HG02623 (cell line): ENCODE measurements at regions not wholly inside any gene's neighbourhood (a gene's known extent, or its start where the extent isn't known, plus 50 kb on each side); places are given as distances from the start of the nearest gene placed in this dataset.
"Not testable (repeated sequence)": the region's sequence is repeated elsewhere in the genome, so short reads cannot be mapped to it uniquely, and the experiment has no call there.

Experiments
- ATAC-seq: cut with Tn5 transposase; IDR thresholded peaks from one replicate; pipeline ENCODE4 v1.9.1; 2021; ENCODE audit warnings: moderate library complexity; ENCODE audit not compliant: unreplicated experiment

DNA sequence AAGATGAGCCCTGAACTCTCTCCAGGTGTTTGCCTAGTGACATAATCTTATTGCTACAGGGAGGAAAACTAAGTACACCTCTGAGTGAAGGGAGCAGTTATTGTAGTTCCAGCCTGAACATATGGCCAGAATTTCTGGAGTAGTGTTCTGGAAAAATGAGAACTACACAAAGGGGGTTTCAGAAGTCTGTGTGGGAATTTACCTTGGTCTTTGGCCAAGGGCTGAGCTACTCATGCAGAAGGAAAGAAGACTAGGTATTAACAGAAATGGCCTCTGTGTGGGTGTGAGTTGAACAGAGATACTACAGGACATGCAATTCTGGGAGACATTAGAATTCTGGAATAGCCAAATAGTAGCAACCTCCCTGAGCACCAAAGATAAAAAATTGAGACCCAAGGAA lies 1009.7 kb upstream of the GJE1 start:
- no peak for ATAC-seq

DNA sequence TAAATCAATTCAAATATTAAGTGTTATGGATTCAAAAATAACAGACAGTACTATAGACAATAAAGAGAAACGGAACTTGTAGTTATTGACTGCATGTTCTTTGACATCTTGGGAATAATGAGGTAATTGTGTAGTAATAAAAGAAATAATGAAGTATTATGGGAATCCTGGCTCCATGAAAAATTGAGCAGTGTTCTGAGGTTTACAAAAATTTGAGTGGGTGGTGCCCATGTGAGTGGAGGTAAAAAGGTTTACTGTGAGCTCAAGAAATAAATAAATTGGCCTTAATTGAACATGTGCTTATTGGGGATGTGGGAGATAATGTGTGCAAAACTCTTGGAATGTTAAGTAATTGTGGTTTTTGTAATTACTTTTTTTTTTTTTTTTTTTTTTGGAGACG lies 1013.7 kb upstream of the GJE1 start:
- ATAC-seq = no peak

DNA sequence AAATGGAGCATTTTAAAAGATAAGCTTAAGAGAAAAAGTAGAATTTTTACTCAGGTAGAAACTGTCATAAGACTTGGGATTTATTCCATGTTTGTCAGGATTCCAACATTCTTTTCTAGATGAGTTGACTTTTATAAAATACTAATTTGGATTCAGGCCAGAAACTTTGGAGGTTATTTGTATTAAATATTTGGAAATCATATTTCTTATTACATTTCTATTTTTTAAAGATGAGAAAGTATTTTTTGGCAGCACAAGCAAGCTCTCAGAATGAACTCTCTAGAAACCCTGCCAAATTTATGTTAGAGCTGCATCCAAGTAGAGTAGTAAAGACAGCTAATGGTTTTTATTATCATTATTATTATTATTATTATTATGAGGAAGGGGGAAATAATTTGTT lies 1014.9 kb upstream of the GJE1 start:
- no peak for ATAC-seq

DNA sequence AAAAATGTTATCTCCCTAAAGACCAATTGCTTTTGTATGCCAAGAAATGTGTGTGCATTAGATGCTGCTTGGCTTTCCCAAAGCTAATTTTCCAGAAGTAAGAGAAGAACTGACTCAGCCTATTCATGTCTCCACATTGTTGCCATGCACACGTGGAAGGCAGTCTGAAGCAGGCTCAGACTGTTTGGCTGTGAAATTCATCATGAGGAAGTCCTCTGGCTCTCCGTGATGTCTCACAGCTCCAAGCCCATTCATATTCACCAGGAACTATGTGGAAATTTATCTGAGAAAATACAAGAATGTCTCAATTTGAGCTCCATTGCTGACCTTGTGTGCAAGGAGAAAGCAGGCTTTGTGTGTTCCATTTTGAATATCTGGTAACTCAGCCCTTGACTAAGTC lies 1022.2 kb upstream of the GJE1 start:
- no peak for ATAC-seq

DNA sequence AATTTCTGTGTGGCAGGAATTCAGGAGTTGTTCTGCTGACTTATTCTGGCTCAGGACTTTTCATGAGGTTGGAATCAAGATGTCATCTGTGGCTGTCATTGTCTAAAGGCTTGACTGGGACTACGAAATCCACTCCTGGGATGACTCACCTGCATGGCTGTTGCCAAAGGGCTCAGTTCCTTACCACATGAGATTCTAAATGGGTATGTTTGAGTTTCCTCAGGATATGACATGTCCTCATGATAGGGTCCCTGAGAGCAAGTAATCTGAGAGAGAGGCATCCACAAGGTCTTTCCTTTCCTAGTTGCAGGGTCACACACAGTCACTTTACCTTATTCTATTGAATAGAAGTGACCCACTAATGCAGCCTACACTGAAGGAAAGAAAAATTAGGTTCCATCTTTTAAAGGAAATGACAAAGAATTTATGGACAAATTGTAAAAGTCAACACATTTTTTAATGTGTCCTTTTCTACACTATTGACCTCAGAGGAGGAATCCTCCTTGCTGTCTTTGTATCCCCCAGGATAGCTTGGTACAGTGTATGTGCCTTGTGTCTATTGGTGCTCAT lies 1025.0 kb upstream of the GJE1 start:
- no peak for ATAC-seq

DNA sequence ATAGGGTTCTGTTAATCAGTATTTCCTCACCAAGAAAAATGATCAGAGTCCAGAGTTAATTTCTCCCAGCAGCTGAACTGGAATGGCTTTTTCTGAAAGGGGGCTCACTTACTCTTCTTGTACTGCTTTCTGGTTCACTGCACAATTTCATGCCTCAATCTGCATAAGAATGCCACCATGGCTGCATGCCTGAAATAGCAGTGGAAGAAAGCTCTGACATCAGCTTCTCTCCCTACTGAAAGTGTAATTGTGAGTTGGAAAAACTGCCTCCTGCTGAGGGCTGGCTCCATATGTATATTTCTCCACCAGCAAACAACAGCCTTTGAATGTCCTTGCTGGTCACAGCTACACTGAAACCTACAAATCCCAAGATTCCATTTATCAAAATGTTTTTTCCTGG lies 1027.2 kb upstream of the GJE1 start:
- ATAC-seq = no peak

DNA sequence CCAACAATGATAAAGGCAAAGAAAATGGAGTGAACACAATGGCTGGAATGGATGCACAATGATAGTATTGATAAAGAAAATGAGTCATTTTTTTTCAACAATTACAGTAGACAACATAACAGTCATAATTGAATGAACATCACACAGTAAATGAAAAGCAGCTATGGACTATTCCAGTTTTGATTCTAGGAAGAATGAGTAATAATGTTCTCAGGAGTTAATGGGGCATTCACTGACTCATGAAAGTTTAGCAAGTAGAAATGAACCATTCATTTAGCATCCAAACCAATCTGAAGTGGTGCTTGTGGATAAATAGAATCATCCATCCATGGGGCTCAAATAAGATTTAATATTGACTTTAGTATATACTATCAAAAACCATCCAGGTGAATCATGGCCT lies 1029.5 kb upstream of the GJE1 start:
- no peak for ATAC-seq

DNA sequence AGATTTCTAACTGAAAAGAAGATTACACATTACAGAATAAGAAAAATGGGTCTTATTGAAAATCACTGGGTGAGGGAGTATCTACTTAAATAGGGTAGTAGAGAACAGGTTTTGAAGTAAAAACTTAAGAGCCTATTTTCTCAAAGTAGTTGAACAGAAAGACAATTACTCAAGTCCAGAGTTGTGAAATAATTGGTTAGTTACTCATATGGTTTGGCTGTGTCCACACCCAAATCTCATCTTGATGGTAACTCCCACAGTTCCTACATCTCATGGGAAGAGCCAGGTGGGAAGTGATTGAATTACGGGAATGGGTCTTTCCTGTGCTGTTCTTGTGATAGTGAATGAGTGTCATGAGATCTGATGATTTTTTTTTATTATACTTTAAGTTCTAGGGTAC lies 1035.3 kb upstream of the GJE1 start:
- no peak for ATAC-seq

DNA sequence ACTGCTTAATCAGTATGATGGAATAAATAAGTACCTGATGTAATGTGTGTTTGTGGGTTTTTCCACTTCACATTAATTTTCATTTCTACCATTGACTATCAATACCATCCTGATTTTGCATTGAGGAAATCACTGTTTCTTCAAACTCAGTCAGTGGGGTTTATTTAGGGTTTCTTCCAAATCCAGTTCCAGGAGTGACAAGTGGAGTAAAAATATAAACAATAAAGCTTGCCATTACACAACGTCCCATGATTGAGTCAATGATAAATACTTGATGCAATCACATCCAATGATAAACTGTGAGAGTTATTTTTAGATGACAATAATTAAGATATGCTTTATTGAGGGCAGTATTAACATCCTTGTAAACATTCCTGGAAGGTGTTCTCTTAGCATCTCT lies 1037.4 kb upstream of the GJE1 start:
- no peak for ATAC-seq

DNA sequence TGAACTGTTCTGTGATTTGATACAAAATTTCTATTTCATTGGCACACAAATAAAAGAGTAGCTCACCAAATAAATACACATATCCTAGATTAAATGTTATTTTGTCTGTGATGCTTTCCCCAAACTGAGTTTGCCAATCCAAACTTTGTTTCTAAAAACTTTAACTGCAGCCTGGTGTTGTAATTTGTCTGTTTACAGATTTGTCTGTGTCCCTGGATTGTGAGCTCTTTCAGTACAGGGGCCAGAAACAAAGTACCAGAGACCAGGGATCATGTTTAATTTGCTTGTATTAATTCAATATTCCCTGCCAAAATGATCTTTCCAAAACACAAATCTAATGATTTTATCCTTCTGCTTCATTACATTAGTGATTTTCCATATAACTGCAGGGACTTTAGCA lies 1044.6 kb upstream of the GJE1 start:
- no peak for ATAC-seq

DNA sequence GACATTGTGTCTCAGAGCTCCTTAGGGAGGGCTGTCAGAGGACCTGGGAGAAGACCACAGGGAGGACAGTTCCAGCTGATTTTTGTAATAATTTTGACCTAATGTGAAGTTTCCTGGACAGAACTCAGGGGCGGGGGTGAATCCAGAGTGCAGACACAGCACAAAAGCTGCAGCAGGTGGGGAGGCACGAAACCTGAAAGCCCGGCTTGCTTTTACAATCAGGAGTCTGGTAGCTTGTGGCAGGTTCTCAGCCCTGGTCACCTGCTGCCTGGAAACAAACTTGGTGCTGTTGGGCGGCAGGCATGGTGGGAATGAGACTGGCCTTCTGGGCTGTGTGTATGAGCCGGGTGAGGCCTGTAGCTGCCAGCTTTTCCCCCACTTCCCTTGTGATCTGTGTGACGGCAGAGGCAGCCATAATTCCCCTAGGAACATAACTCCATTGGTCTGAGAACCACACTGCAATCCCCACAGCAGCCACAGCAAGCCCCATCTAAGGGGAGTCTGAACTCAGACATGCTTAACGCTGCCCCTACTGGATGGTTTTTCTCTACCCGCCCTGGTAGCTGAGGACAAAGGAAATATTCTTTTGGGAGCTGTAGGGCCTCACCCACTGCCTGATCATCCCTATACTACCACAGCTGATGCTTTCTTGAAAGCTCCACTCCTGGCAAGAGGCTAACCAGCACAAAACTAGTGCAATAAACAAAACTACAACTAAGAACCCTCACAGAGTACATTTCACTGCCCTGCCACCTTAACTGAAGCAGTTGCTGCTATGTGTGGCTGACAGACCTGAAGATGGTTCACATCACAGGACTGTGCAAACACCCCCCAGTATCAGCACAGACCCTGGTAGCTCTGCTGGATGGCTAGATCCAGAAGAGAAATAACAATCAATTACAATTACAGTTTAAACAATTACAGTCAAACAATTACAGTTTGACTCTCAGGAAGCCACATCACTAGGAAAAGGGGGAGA lies 1055.1 kb upstream of the GJE1 start:
- peak; percentile 83 for ATAC-seq

DNA sequence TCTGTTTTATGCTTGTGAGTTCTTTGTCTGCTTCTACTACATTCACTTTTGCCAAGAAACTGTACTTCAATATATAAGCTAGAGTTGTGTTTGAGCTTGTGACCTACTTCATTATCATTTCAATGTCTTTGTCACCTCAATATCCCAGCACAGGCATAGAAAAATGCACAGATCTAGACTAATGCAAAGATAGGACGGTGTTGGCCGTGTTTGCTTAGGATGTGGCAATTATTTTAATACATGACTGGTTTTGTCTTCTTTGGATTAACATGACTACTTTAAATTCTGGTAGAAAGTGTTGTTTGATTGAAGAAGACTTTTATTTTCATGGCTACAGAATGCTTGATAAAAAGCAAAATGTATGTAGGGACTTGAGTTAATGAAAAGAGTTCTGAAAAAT lies 1075.0 kb upstream of the GJE1 start:
- ATAC-seq = no peak

DNA sequence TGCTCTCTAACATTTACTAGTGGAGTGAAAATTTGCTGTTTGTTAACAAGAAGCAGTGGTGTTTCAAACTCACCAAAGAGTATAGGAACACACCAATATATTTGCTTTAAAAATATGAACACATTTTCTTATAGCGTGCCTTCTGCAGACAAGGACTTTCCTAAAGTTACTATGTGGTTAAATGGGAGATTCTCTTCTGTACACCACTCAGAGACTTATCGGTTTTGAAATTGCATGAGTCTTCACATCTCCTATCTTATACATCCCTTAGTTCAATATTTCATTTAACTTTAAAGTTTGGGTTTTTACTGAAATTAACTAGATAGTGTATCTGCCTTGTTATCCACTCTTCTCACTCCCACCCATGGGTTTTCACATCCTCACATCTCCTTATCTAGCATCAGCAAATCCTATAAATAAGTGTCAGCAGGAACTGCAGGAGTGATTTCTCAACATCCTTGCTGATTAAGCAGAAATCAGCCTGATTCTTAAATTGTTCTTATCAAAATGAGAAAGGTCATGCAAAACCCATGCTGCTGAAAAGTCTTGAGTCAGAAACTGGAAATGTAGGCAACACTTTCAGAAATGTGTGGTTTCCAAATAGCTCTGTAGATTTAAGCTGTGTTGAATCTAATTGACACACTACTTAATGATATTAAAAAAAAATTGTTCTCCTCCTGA lies 1075.6 kb upstream of the GJE1 start:
- no peak for ATAC-seq

DNA sequence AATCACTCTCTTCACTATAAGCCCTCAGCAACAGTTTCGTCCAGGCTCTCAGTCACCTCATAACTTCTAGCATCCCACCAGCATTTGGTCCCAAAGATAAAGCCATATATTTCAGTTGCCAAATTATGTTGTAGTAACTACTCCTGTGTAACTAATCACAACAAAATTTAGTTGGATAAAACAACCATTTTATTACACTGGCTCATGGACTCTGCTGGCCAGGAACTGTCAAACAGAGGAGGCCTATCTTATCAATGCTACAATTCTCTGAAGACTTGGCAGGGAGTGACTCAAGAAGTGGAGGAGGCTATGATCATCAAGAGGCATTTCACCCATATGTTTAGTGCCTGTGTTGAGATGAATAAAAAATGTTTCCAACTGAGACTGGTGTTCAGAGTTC lies 1082.3 kb upstream of the GJE1 start:
- no peak for ATAC-seq

DNA sequence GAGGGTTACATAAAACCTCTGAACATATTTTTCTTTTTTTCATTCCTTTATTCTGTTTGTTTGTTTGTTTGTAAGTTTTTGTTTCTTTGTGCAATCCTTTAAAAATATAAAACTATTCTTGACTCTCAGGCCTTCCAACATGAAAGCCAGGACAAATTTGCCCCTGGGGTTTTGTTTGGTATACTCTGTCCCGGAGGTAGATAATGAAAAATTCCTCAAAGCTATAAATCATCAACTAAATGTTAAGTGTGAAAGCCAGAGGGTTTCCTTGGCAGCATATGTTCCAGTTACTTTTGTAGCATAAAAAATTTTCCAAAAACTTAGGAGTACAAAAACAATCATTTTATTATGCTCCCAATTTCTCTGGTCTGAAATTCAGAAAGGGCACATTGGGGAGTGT lies 1084.3 kb upstream of the GJE1 start:
- no peak for ATAC-seq

DNA sequence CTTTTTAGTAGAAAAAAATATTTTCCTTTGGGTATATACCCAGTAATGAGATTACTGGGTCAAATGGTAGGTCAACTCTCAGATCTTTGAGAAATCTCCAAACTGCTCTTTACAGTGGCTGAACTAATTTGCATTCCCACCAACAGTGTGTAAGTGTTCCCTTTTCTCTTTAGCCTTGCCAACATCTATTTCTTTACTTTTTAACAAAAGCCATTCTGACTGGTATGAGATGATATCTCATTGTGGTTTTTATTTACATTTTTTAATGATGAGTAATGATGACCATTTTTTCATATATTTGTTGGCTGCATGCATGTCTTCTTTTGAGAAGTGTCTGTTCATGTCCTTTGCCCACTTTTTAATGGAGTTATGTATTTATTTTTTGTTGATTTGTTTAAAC lies 1086.2 kb upstream of the GJE1 start:
- ATAC-seq = not testable (repeated sequence)

DNA sequence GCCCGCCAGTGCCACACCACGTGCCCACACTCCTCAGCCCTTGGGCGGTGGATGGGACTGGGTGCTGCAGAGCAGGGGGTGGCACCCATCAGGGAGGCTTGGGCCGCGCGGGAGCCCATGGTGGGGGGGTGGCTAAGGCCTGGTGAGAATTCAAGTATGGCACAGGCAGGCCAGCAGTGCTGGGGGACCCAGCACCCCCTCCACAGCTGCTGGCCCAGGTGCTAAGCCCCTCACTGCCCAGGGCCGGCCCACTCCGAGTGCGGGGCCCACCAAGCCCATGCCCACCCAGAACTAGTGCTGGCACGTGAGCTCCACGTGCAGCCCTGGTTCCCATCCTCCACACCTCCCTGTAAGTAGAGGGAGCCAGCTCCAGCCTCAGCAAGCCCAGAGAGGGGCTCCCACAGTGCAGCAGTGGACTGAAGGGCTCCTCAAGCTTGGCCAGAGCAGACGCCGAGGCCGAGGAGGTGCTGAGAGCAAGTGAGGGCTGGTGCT lies 1091.1 kb upstream of the GJE1 start:
- no peak for ATAC-seq

DNA sequence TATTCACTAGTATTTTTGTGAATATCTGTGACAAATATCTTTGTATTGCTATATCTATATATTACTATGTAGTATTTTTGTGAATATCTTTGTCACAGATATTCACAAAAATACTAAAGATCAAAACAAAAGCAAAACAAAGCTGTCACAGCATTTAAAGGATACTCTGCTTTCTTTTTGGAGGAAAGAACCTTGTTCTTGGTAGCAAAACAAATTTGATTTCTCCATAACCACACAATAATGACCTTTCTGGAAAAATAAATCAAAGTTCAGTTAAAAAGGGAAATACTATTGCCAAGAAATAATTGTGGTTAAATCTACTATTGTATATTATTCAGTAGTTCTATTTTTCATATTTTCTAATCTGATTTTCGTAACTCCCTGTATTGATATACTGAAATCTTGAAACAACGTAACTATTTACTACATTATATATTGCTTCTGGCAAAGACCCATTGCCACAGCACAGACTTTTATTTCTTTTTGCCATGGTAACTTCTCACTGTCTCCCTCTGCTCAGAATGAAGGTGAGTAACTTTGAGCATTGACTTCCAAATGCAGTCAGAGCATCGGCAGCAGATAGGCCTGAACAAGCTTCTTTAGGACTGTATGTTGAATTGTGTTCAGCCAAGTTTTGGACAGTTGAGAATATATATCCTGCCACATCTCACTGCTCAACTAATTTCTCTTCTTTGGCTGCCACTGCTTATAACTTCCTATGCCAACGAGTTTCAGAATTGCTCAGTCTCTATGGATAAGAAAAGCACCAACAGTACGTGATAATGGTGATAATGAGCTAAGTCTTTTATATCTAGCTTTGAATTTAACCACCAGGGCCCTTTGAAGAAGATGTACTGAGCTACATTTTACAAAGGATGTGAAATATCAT lies 1097.2 kb upstream of the GJE1 start:
- no peak for ATAC-seq

DNA sequence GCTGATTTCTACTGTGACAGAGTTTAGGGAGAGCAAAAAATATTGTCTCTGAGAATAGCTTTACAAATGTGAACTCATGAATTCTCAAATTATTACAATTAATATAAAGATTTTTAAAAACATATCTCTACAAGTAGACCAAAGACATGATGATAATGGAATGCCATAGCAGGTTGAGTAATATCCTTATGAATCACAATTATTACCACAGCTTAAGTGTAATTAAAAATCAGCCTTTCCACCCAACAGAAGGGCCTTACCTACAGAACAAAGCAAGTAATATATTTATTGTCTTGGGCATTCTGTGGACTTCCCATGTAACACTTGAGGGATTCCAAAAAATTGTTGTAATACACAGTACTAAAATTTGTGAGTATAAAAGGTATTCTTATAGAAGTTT lies 1099.6 kb upstream of the GJE1 start:
- no peak for ATAC-seq

DNA sequence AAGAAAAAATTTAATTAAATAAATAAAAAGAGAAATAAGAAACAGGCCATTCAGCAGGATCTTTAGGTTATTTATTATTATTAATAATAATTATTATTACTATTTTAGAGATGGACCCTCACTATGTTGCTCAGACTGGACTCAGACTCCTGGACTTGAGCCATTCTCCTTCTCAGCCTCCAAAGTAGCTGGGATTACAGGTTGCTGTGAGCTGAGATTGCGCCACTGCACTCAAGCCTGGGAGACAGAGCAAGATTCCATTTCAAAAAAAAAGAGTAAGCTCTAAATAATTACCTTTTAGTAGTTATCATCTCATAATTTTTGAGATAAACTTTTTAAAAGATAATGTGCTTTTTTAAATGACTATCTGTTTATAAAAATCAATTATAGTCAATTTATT lies 1102.8 kb upstream of the GJE1 start:
- ATAC-seq = no peak

DNA sequence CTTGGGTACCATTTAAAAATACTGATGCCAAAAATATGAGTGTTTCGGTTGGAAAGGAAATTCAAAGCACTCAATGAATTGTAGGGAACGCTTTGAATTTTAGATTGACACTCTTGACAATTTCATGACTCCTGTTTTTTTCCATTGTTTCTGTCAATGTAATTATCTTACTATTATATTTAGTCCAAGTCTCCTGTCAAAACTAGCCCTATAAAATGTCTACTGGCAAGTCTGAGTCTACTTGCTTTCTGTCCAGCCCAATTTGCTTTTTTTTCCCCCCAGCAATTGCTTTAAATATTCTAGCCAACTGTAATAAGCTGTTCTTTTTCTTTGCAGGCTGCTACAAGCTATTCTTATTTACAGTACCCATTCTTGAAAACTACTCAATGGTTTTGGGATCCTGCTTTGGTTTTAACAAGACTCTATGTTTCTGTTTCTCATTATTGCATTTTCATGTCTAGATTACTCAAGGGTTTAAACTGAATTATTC lies 1103.9 kb upstream of the GJE1 start:
- ATAC-seq = no peak
